SK-N-SH treated with all-trans-retinoic acid at 6 μM for 48 hours (cell line): ENCODE measurements at regions not wholly inside any gene's neighbourhood (a gene's known extent, or its start where the extent isn't known, plus 50 kb on each side); places are given as distances from the start of the nearest gene placed in this dataset.
"Not testable (repeated sequence)": the region's sequence is repeated elsewhere in the genome, so short reads cannot be mapped to it uniquely, and the experiment has no call there.

Source experiments
- ATAC-seq: fragments of 200-7000 bp; cut with Tn5 transposase; 3 replicates; pipeline ENCODE4 v1.9.1; 2020; ENCODE audit warnings: mild to moderate bottlenecking, moderate library complexity
- ARNTL ChIP-seq: fragments of 450-650 bp; formaldehyde crosslinking; IDR thresholded peaks from 2 replicates; pipeline ENCODE4 v1.5.0; 2020; ENCODE audit warnings: low read depth, mild to moderate bottlenecking, moderate library complexity, borderline replicate concordance
- CSDC2 ChIP-seq: fragments of 250-450 bp; sonication (Bioruptor Pico); IDR thresholded peaks from 2 replicates; pipeline ENCODE4 v1.5.0; 2020; ENCODE audit warnings: mild to moderate bottlenecking, moderate library complexity
- CSRNP3 ChIP-seq: fragments of 250-450 bp; sonication (Bioruptor Pico); IDR thresholded peaks from 2 replicates; pipeline ENCODE4 v1.5.1; 2021; ENCODE audit warnings: mild to moderate bottlenecking, moderate library complexity
- ESRRG ChIP-seq: fragments of 250-450 bp; sonication (Bioruptor Pico); IDR thresholded peaks from 2 replicates; pipeline ENCODE4 v1.6.1; 2021; ENCODE audit warnings: mild to moderate bottlenecking
- GLIS3 ChIP-seq: fragments of 250-450 bp; sonication (Bioruptor Pico); IDR thresholded peaks from 2 replicates; pipeline ENCODE4 v1.5.0; 2020; ENCODE audit warnings: mild to moderate bottlenecking, moderate library complexity
- ISL1 ChIP-seq: fragments of 250-450 bp; sonication (Bioruptor Pico); IDR thresholded peaks from 2 replicates; pipeline ENCODE4 v2.1.2; 2022; ENCODE audit warnings: mild to moderate bottlenecking, moderate library complexity
- OSR1 ChIP-seq: fragments of 250-450 bp; sonication (Bioruptor Pico); IDR thresholded peaks from 2 replicates; pipeline ENCODE4 v1.8.0; 2022; ENCODE audit warnings: moderate library complexity, mild to moderate bottlenecking, inconsistent platforms
- PATZ1 ChIP-seq: fragments of 250-450 bp; sonication (Bioruptor Pico); IDR thresholded peaks from 2 replicates; pipeline ENCODE4 v1.8.0; 2020; ENCODE audit warnings: mild to moderate bottlenecking, moderate library complexity, borderline replicate concordance
- POU6F1 ChIP-seq: fragments of 250-450 bp; sonication (Bioruptor Pico); IDR thresholded peaks from 2 replicates; pipeline ENCODE4 v1.8.0; 2021; ENCODE audit warnings: low read depth, mild to moderate bottlenecking, moderate library complexity, borderline replicate concordance
- RARB ChIP-seq: fragments of 250-450 bp; sonication (Bioruptor Pico); IDR thresholded peaks from 2 replicates; pipeline ENCODE4 v1.8.0; 2021; ENCODE audit warnings: mild to moderate bottlenecking, moderate library complexity
- TCF4 ChIP-seq: fragments of 250-450 bp; sonication (Bioruptor Pico); IDR thresholded peaks from 2 replicates; pipeline ENCODE4 v1.8.0; 2021; ENCODE audit warnings: mild to moderate bottlenecking, moderate library complexity, borderline replicate concordance
- TOX ChIP-seq: fragments of 250-450 bp; sonication (Bioruptor Pico); IDR thresholded peaks from 2 replicates; pipeline ENCODE4 v1.8.0; 2021; ENCODE audit warnings: mild to moderate bottlenecking, moderate library complexity, borderline replicate concordance
- TSHZ2 ChIP-seq: fragments of 250-450 bp; sonication (Bioruptor Pico); IDR thresholded peaks from 2 replicates; pipeline ENCODE4 v1.5.0; 2020; ENCODE audit warnings: mild to moderate bottlenecking, moderate library complexity
- ZC3H10 ChIP-seq: fragments of 250-450 bp; sonication (Bioruptor Pico); IDR thresholded peaks from 2 replicates; pipeline ENCODE4 v1.5.1; 2021; ENCODE audit warnings: mild to moderate bottlenecking, moderate library complexity
- ZFP3 ChIP-seq: fragments of 250-450 bp; sonication (Bioruptor Pico); IDR thresholded peaks from 2 replicates; pipeline ENCODE4 v1.5.0; 2020; ENCODE audit warnings: mild to moderate bottlenecking, moderate library complexity
- ZFP30 ChIP-seq: fragments of 450-650 bp; formaldehyde crosslinking; IDR thresholded peaks from 2 replicates; pipeline ENCODE4 v1.5.0; 2022; ENCODE audit warnings: mild to moderate bottlenecking, moderate library complexity
- ZNF565 ChIP-seq: fragments of 450-650 bp; formaldehyde crosslinking; conservative IDR thresholded peaks from 2 replicates; pipeline ENCODE4 v1.5.0; 2020; ENCODE audit warnings: low read depth, mild to moderate bottlenecking, moderate library complexity
- ZNF70 ChIP-seq: fragments of 450-650 bp; formaldehyde crosslinking; IDR thresholded peaks from 2 replicates; pipeline ENCODE4 v1.5.0; 2020; ENCODE audit warnings: mild to moderate bottlenecking, moderate library complexity
- ZNF8 ChIP-seq: fragments of 450-650 bp; formaldehyde crosslinking; IDR thresholded peaks from 2 replicates; pipeline ENCODE4 v1.5.0; 2020; ENCODE audit warnings: mild to moderate bottlenecking, moderate library complexity

GRCh38 chr3:154842536-154842935, 237.6 kb upstream of the MME start (continued):
- no peak for TF ChIP-seq PATZ1 (CRISPR knock-in tag)

- no peak for ATAC-seq
- TF ChIP-seq OSR1 (CRISPR knock-in tag) (no peak), ZNF70 (CRISPR knock-in tag) (no peak), CSRNP3 (CRISPR knock-in tag) (no peak), RARB (CRISPR knock-in tag) (no peak), POU6F1 (CRISPR knock-in tag) (no peak), ZFP30 (no peak)
- TF ChIP-seq, all 23 proteins: peak for 0
Observed at GRCh38 chr3:154835639-154836038, 244.5 kb upstream of the MME start.

- not testable (repeated sequence) for ATAC-seq
Observed at GRCh38 chr3:154834831-154835230, 245.3 kb upstream of the MME start.

GRCh38 chr3:154829929-154830328, 250.2 kb upstream of the MME start:
- TF ChIP-seq TOX (CRISPR knock-in tag) (no peak), GLIS3 (no peak), ESRRG (CRISPR knock-in tag) (no peak), ZFP30 (no peak), ZNF8 (CRISPR knock-in tag) (no peak), CSRNP3 (CRISPR knock-in tag) (no peak), TSHZ2 (no peak), PATZ1 (CRISPR knock-in tag) (no peak), RARB (CRISPR knock-in tag) (no peak), CSDC2 (CRISPR knock-in tag) (no peak)
- ATAC-seq, result no peak

- no peak for ATAC-seq
- TF ChIP-seq OSR1 (CRISPR knock-in tag) (no peak), ZNF70 (CRISPR knock-in tag) (no peak), ZC3H10 (CRISPR knock-in tag) (no peak), ZFP3 (CRISPR knock-in tag) (no peak), ARNTL (no peak), ISL1 (CRISPR knock-in tag) (no peak), ZFP30 (no peak), PATZ1 (CRISPR knock-in tag) (no peak), TCF4 (CRISPR knock-in tag) (no peak), ZNF565 (CRISPR knock-in tag) (no peak)
Observed at GRCh38 chr3:154819491-154819890, 260.6 kb upstream of the MME start.
